SW480 (cell line): ENCODE measurements at regions not wholly inside any gene's neighbourhood (a gene's known extent, or its start where the extent isn't known, plus 50 kb on each side); places are given as distances from the start of the nearest gene placed in this dataset.

Experiments
- DNase-seq: peaks from one replicate; pipeline ENCODE4 v3.0.0-alpha.2; 2016; ENCODE audit warnings: low spot score

DNA sequence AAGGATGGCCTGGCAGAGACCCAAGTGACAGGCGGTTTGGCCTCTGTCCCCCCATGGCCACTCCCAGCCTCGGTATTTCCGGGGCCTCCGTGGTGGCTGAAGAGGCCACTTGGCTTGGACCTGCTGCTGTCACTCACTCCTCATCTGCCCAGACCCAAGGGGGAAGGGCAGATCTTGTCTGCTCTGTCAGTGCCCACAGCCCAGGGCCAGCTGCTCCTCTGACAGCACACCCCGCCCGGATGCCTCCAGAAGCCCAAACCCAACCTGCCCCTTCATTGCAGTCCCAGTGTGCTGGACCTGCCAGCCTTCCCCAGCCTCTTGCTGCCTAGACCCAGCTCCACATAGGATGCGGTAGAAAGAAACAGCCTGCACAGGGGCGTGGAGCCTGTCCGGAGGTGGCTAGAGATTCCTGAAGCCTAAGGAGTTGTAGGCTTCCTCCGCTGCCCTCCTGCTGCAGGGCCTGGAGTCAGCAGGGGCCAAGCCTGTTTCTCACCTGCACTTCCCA lies 52.0 kb downstream of the MAGEF1 start:
- peak; percentile 87 for DNase-seq

GRCh38 chr3:184658223-184658928 lies 53.5 kb downstream of the MAGEF1 start:
- DNase-seq: no peak

GRCh38 chr3:184656829-184657681 lies 54.8 kb downstream of the MAGEF1 start:
- peak; percentile 92 for DNase-seq

DNA sequence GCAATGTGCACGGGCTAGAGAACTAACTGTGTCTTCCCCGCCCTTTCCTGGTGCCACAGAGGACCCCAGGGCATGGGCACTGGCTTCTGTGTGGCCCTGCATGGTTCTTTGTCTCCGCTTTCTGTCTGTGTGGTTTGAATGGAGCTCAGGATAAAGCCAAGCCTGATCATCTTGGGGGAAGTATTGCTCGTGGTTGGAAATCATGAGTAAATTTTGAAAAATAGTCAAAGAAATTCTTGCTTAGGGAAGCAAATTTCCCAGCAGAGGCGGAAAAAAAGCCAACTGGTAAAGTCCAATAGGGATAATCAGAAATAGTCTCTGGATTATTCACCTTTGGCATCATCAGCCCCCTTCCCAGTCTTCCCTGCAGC lies 55.4 kb downstream of the MAGEF1 start:
- no peak for DNase-seq

DNA sequence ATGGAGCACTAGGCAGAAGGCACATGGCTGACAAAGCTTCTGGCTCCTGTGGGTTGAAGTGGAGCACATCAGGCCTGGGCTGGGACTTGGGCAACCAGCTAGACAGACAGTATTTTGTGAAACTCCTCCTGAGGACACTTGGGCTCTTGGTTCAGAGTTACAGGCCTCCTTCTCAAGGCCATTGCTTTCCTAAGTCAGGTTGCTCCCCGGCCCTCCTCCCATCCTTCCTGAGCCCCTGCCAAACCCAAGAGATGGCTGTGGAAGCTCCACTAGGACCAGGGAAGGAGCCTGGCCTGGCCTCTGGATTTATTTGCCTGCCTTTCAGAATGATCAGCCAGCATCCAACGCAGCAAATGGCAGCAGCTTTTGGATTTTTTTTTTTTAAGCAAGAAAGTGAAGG lies 56.3 kb downstream of the MAGEF1 start:
- no peak for DNase-seq

- no peak for DNase-seq
Observed at GRCh38 chr3:184654375-184654774, 57.5 kb downstream of the MAGEF1 start.

DNA sequence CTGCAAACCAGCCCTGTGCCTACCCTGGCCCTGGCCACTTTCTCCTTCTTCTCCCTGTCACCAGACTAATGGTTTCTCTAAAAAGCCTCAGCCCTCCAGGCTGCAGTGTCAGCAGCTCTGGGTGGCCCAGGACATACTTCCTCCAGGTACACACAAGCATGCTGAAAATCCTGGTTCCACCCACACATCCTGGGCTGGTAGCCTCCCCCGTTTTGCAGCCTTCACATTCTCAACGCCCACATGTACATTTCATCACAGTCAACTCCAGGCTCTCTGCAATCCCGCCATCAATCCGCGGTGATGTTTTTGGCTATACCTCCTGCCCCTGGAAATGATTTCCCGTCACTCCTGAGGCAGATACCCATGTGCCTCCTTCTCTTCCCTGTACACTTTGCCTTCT lies 59.4 kb downstream of the MAGEF1 start:
- peak; percentile 85 for DNase-seq

DNA sequence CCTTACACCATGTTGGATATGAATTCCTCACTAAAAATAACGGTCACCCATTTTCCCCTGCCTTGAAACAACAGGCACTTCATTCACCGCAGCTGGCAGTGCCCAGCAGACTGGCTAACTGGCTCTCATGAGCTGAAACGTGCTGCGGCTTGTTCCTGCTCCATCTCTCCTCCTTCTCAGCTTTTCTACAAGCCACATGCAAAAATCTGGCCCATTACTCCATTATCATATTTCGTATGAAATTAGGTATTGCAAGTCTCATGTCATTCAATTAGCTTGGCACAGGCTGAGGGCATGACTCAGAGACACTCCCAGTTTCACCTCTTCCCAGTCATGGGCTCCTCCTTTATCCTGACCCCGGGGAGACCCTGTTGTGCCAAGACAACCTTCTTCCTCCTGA lies 60.0 kb downstream of the MAGEF1 start:
- peak; percentile 75 for DNase-seq

DNA sequence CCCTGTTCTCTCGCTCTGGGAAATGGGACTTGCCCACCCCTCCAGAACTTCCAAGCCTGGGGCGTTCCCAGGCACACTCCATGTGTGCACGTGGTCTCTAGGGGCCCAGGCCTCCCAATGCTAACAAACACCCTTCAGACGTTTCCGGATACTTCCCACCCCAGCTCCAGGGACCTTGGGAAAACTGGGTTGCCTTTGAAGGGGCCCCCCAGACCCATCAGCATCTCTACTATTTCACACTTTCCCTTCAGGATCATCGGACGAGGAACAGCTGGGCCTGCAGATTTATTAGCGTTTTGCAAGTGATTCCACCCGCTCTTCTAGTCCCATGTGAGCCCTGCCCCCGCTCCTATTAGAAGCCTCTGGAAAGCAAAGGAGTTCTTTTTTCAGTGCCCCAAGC lies 63.2 kb downstream of the MAGEF1 start:
- DNase-seq: no peak

DNA sequence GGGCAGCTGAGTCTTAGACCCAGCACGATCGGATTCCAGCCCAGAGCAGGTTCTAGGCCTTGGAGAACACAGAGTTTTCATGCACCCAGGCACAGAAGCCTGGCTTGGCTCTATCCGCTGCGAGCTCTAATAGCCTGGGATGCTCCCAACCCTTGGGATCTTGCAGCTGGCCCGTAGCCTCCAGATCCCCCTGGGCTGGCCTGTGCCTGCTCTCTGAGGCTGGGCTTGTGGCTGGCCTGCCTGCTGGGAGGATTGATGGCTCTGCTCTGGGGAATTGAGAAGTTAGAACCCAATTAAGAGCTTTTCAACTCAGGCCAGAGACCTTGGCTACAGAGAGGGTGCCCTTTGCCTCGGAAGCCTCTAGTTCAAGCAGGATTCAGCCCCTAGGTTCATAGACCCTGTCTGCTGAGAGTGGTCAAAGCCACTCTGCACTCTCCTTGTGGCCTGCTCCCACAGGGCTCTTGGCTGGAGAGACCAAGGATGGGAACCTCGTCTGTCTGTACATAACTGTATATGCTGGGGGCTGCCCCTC lies 64.4 kb downstream of the MAGEF1 start:
- no peak for DNase-seq

DNA sequence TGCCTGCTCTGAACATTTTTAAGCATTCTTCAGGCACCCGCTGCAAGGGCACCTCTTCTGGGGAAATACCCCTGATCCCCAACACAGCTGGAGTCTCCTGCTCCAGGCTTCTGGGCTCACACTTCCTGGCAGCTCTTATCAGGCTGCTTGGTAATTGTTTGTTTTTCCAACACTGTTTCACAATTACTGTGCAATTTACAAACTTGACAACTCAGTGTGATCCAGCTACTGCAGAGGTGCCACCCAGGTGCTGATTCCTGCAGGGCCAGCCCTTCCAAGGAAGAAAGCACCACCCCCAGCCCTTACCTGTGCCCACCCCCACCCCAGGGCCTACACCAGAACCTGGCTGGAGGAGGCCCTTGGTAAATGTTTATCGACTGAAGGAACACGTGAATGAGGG lies 66.5 kb downstream of the MAGEF1 start:
- DNase-seq: no peak

GRCh38 chr3:184643442-184643841 lies 68.4 kb downstream of the MAGEF1 start:
- no peak for DNase-seq

DNA sequence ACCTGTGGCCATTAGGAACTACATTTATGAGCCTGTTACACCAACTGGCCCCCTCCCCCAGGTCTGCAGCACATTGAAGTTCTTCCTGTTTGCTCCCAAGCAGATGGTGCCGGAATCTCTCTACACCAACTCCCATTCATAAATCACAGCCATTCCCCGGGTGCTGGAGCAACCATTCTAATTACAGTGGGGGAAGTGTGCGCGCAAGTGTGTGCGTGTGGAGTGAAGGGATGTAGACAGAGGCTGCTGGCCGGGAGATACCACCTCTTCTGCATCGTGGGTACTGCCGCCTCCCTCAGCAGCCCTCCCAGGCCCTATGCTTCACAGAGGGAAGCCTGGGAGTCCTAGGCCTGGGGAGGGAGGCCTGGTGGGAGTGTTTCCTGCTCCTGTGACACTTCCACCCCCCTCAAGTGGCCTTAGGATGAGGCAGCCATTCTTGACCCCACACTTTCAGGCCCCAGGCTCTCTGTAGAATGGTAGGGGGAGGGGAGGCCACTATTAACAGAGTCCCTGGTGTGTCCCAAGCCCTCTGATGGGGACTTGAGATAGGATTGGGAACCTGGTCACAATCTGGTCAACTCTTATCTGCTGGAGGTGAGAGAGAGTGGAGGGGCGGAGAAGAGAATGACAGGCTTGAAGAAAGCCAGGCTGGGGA lies 69.1 kb downstream of the MAGEF1 start:
- no peak for DNase-seq

- no peak for DNase-seq
Observed at GRCh38 chr3:184641430-184641829, 70.4 kb downstream of the MAGEF1 start.

GRCh38 chr3:184639351-184639750 lies 72.5 kb downstream of the MAGEF1 start:
- DNase-seq: no peak

DNA sequence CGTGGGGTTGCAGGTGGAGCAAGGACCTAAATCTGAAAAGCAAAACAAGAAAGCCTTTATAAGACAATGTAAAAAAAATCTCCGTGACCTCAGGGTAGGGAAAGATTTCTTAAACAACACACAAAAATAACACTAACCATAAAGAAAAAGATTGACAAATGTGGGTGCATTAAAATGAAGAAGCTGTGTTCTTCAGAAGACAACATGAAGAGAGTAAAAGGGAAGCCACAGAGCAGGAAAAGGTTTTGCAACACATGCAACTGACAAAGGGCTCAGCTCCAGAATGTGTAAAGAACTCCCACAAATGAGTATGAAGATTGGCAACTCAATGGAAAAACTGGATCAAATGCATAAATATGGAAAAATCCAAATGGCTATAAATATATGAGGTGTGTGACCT lies 74.2 kb downstream of the MAGEF1 start:
- no peak for DNase-seq

DNA sequence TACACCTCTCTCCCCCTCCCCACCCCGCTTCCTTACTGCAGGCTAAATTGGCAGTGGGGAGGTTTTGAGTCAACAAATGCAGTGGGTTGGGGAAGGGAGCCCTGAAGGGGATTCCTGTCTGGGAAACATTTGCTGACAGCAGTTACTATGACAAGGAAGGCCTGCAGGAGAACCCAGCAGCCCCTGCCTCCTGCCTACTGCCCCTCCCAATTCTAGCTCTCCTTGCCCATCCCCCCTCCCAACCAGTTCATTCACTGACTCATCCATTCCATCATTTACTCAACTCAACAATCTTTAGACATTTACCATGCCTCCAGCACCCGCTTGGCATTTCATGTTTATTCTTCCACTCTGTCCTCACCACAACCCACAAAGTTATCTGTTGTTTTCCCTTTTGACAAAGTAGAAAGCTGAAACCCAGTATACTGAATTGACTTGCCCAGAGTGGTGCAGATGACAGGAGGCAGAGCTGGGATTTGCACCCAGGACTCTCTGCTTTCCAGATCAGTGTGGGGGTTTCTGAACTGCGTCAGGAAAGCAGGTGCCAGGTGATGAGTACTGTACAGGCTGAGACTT lies 75.0 kb downstream of the MAGEF1 start:
- DNase-seq: peak; percentile 56

- DNase-seq: no peak
Observed at GRCh38 chr3:184635774-184636173, 74.2 kb downstream of the EPHB3 start.

DNA sequence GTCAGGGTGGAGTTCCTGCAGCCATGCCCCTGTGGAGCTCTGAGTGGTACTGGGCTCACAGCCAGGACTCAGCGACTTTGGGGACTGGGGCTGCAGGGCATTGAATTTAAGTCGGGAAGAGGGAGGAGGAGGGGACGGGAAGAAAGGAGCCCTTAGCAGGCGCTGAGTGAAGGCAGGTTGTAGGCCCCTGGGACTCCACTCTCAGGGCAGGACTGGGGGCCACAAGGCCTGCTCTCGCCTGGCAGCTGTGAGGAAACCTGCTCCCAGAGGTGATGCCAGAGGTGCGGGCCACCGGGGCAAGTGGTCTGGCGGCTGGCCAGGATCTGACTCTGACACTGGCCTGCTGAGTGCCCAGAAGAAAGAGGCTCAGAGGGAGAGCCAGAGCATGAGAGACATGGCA lies 73.5 kb downstream of the EPHB3 start:
- DNase-seq: no peak

DNA sequence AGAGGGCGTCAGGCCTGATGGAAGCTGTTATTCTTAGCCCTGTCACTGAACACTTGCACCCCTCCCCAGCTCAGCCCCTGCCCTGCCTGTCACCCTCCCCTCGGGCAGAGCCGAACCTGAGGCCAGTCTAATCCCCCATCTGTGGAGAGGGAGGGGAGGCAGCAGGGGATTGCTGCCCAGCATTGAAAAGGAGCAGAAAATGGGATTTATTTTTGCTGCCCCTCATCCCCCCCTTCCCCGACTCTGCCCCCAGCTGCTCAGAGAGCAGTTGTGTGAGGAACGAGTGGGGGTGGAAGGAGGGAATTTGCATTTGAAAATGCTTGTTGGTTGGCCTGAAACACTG lies 71.6 kb downstream of the EPHB3 start:
- no peak for DNase-seq

DNA sequence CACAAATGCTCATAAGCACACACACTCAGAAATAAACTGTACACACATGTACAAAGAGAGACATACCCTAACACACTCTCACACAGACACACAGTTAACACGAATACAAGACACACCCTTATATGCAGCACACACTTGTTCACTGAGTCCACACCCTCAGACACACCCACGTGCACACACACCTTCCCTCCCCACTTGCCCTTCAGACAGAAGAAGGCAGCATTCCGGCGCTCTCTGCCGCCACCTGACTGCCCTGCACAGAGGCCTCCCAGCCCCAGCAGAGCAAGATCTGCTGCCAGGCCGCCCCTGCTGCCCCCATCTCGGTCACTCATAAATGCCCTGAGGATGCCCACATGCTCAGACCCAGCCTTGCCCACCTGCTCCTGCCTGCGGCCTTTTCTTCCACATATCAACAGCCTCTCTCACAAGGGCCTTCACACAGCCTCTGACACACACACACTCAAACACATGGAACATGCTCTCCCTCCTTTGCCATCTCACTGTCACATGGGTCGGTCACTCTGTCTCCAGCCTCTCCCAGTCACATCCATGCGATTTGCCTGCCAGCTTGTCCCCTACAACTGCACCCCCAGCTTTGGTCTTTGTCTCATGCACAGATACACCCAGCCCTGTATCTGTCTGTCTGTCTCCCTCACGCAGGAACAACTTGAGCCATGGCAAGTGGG lies 71.1 kb downstream of the EPHB3 start:
- peak; percentile 51 for DNase-seq
